Aorta (tissue), 5 donors: ENCODE measurements at regions not wholly inside any gene's neighbourhood (a gene's known extent, or its start where the extent isn't known, plus 50 kb on each side); places are given as distances from the start of the nearest gene placed in this dataset.

ENCODE experiments used
- ATAC-seq: fragments of 200-7000 bp; cut with Tn5 transposase; one replicate; pipeline ENCODE4 v1.9.1; 2022; ENCODE audit warnings: moderate library complexity; ENCODE audit not compliant: low FRiP score
- DNase-seq, 2 donors: peaks; one replicate each; pipeline ENCODE4 v3.0.0-alpha.2; 2020
- H3K27ac ChIP-seq, 2 donors: one replicate each; pipeline ENCODE4 v1.5.1; 2013; ENCODE audit warnings: low read length in 2 of 2, mild to moderate bottlenecking in 2 of 2, moderate library complexity in 2 of 2, control low read depth in 1 of 2, inconsistent platforms in 1 of 2, low read depth in 1 of 2
- H3K27me3 ChIP-seq, 2 donors: one replicate each; pipeline ENCODE4 v1.6.1; 2013; ENCODE audit warnings: control low read depth in 1 of 2, low read length in 1 of 2, mild to moderate bottlenecking in 1 of 2, moderate library complexity in 1 of 2; ENCODE audit not compliant: insufficient read depth in 2 of 2, control insufficient read depth in 1 of 2
- H3K36me3 ChIP-seq, 2 donors: one replicate each; pipeline ENCODE4 v1.6.1; 2013; ENCODE audit warnings: control low read depth in 1 of 2, low read length in 1 of 2, mild to moderate bottlenecking in 1 of 2; ENCODE audit not compliant: insufficient read depth in 2 of 2, control insufficient read depth in 1 of 2
- H3K4me1 ChIP-seq, 2 donors: one replicate each; pipeline ENCODE4 v1.6.1; 2013; ENCODE audit warnings: low read length in 2 of 2, control low read depth in 1 of 2, mild to moderate bottlenecking in 1 of 2, moderate library complexity in 1 of 2; ENCODE audit not compliant: insufficient read depth in 2 of 2, control insufficient read depth in 1 of 2
- H3K4me3 ChIP-seq, 2 donors: one replicate each; pipeline ENCODE4 v1.5.1; 2013; ENCODE audit warnings: low read length in 2 of 2, control low read depth in 1 of 2, mild to moderate bottlenecking in 1 of 2
- H3K9me3 ChIP-seq: one replicate; pipeline ENCODE4 v1.6.1; 2013; ENCODE audit warnings: mild to moderate bottlenecking, low read length; ENCODE audit not compliant: control insufficient read depth
- WGBS, 2 donors: extraction: QIAGEN DNeasy Blood & Tissue Kit; methylation state at CpG; one replicate each; pipeline ENCODE4 v1.1.7; 2013; 5-methylcytosine and 5-hydroxymethylcytosine counted together
- intact Hi-C, 2 donors: fragments of 100-400 bp; cut with DNase I; formaldehyde crosslinking; loops; one replicate each; pipeline versions ENCODE4 v1.14.2 to v1.15.0; 2022
- donor health status: healthy with polysubstance abuse.
- donor health status: Bipolar disorder and iron deficiency.
- donor health status: DM: no; HTN: no; CAD: no.
- donor health status: DM: no; HTN: no; CAD: no.
- donor health status: DM: yes; HTN: yes; CAD: no.

DNA sequence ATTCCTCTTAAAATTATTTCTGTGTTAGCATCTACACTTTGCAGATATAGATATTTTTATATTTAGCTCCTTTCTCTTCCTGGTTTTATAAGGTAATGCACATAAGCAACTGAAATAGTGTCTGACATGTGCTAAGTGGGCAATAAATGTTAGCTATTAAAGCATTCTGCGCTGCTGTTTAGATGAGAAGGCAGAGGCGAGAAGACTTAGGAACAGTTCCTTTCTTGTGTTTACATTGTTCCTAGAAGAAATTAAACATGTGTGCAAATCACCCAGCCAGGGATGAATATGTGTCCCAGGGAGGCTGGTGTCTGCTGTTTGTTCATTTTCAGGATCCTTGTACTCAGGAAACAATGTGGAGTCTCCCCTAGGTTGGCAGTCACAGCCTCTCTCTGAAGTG is 292.3 kb downstream of the PMP22 start:
- H3K27me3 ChIP-seq = no peaks in the 10 kb centered on the region
- no peak overlapping the region for H3K27ac ChIP-seq
- ATAC-seq (no peak), DNase-seq (no peak)
- WGBS, 2 donors = 87 to 90% methylated on average over 2 of the region's 2 CpGs
- peaks cover 4% of the 10 kb centered on the region for H3K9me3 ChIP-seq
- no peaks in the 10 kb centered on the region for H3K36me3 ChIP-seq
- H3K4me3 ChIP-seq = no peak overlapping the region
- intact Hi-C loops = no loop called here
- no peaks in the 10 kb centered on the region for H3K4me1 ChIP-seq

DNA sequence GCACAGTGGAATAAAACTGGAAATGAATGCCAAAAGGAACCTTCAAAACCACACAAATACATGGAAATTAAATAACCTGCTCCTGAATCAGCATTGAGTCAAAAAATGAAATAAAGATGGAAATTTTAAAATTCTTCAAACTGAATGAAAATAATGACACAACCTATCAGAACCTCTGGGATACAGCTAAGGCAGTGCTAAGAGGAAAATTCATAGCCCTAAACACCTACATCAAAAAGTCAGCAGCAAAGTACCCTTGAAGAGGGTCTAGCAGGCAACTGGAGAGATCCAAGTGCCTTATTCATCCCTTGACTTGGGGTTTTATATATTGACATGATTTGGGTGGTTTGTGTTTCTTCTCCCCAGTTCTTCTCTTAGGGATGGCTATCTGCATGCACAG is 294.1 kb downstream of the PMP22 start:
- DNase-seq (no peak), ATAC-seq (no peak)
- no peak overlapping the region for H3K27ac ChIP-seq
- no peaks in the 10 kb centered on the region for H3K4me1 ChIP-seq
- intact Hi-C loops = no loop called here
- no peak overlapping the region for H3K4me3 ChIP-seq
- peaks cover 4% of the 10 kb centered on the region for H3K9me3 ChIP-seq
- H3K27me3 ChIP-seq = no peaks in the 10 kb centered on the region
- no peaks in the 10 kb centered on the region for H3K36me3 ChIP-seq

- no peak for DNase-seq
- H3K27ac ChIP-seq = no peak overlapping the region
- ATAC-seq = no peak
- peaks cover 1% of the 10 kb centered on the region for H3K9me3 ChIP-seq
- no peaks in the 10 kb centered on the region for H3K27me3 ChIP-seq
- no peaks in the 10 kb centered on the region for H3K36me3 ChIP-seq
- WGBS, 2 donors = 60 to 67% methylated on average over 2 of the region's 2 CpGs
- no peaks in the 10 kb centered on the region for H3K4me1 ChIP-seq
- no peak overlapping the region for H3K4me3 ChIP-seq
- intact Hi-C loops = no loop called here
These were observed 305.9 kb downstream of the PMP22 start for GRCh38 chr17:14959106-14959648.

DNA sequence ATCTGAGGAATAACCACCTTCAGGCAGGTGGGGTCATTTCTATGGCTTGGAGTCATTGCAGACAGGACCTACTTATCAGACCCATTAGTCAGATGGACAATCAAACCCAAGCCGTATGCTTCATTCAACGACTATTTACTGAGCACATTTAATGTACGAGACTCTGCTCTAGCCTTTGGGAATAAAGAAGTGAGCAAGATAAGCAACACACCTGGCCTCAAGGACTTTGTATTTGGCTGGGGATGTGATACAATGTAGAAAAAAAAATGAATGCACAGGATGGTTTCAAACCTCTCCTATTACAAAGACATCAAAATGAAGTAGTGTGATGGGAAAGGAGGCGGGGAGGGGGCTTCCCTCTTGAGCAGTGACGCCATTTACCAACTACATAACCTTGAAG is 311.7 kb downstream of the PMP22 start:
- no peak overlapping the region for H3K4me3 ChIP-seq
- H3K4me1 ChIP-seq = no peaks in the 10 kb centered on the region
- H3K27me3 ChIP-seq = no peaks in the 10 kb centered on the region
- intact Hi-C loops = no loop called here
- no peak for DNase-seq
- WGBS, 2 donors = 80 to 87% methylated on average over 5 of the region's 5 CpGs
- H3K27ac ChIP-seq = no peak overlapping the region
- H3K9me3 ChIP-seq = peaks cover 1% of the 10 kb centered on the region
- ATAC-seq = no peak
- H3K36me3 ChIP-seq = no peaks in the 10 kb centered on the region

GRCh38 chr17:14950686-14951085 is 314.4 kb downstream of the PMP22 start:
- Histone ChIP-seq H3K9me3 (peaks cover 1% of the 10 kb centered on the region), H3K4me3 (no peak overlapping the region), H3K36me3 (no peaks in the 10 kb centered on the region), H3K4me1 (no peaks in the 10 kb centered on the region), H3K27ac (no peak overlapping the region), H3K27me3 (no peaks in the 10 kb centered on the region)
- intact Hi-C loops = no loop called here
- WGBS, 2 donors = 69 to 72% methylated on average over 2 of the region's 2 CpGs
- DNase-seq (no peak), ATAC-seq (no peak)

- DNase-seq = no peak
- Histone ChIP-seq H3K27me3 (no peaks in the 10 kb centered on the region), H3K36me3 (no peaks in the 10 kb centered on the region), H3K9me3 (peaks cover 1% of the 10 kb centered on the region), H3K4me3 (no peak overlapping the region), H3K27ac (no peak overlapping the region), H3K4me1 (no peaks in the 10 kb centered on the region)
- WGBS, 2 donors = 57 to 59% methylated on average over 3 of the region's 3 CpGs
- no peak for ATAC-seq
- intact Hi-C loops = no loop called here
These were observed 314.9 kb downstream of the PMP22 start for GRCh38 chr17:14950216-14950615.

DNA sequence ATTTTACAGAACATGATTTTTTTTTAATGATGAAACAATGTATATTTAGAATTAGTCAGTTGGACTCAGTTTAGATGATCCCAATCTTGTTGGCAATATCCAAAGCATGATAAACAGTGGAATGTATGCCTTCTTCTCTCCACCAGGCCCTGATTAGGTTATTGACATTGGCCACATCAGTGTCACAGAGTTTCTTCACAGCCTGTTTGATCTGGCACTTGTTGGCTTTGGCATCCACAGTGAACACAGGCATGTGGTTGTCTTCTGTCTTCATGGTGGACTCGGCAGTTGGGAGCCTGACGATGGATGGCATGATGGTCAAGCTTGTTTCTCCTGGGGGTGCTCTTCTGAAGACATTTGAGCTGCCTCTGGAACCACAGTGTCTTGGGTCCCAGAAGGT is 317.5 kb downstream of the PMP22 start:
- H3K36me3 ChIP-seq = no peaks in the 10 kb centered on the region
- WGBS, 2 donors = 65 to 81% methylated on average over 2 of the region's 2 CpGs
- H3K4me1 ChIP-seq = no peaks in the 10 kb centered on the region
- no peak overlapping the region for H3K27ac ChIP-seq
- H3K27me3 ChIP-seq = no peaks in the 10 kb centered on the region
- intact Hi-C loops = no loop called here
- DNase-seq = no peak
- H3K9me3 ChIP-seq = no peaks in the 10 kb centered on the region
- H3K4me3 ChIP-seq = no peak overlapping the region
- ATAC-seq = no peak

DNA sequence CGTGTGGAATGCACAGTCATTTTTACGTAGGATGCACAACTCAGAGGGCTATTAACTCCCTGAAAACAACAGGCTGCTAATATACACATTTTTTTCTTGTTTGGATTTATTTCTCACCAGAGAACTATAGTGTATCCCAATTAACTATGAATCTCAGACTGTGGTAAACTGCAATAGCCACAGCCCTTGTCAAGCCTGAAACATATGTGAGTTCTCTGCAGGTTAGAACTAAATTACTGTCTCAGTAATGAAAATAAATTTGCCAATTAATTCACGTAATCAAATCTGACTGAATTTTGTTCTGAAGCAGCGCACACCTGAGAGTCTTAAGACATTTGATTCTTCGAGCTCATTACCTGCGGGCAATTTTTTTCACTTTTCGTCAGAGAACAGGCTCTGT is 318.6 kb downstream of the PMP22 start:
- intact Hi-C loops = no loop called here
- Histone ChIP-seq H3K4me1 (no peaks in the 10 kb centered on the region), H3K9me3 (no peaks in the 10 kb centered on the region), H3K36me3 (no peaks in the 10 kb centered on the region), H3K27ac (no peak overlapping the region), H3K4me3 (no peak overlapping the region), H3K27me3 (no peaks in the 10 kb centered on the region)
- no peak for DNase-seq
- no peak for ATAC-seq
- WGBS, 2 donors = 72 to 73% methylated on average over 7 of the region's 7 CpGs

DNA sequence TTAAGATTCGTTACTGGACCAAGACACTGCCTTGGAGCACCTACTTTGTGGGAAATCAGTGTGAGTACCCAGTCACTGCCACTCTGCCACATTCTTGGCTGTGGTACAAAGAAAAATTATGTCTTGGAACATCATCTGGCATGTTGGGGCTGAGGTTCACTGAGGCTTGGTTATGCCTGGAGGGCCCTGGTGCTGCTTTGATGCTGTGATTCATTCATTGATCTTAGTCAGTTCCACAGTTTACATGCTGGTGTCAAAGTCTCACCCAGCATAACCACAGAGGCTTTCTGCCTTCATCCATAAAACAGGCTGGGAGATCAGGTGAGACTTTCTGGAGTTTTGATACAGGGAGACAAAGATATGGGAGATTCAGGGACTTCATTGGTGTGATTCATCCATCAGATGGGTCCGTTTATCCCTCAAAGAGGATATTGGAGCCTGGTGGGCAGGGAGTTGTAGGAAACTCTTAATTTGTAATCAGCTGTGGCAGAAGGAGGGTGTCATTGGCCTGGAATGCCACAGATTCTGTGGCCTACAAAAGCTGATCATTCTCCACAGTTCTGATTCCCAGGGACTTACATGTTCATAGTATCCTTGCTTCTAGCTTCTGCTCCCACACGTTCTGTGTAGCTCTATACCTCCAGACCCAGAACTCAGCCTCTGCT is 322.5 kb downstream of the PMP22 start:
- no peaks in the 10 kb centered on the region for H3K27me3 ChIP-seq
- no peak for ATAC-seq
- 58 to 70% methylated on average over 3 of the region's 3 CpGs for WGBS, 2 donors

More for the DNA sequence above, 322.5 kb downstream of the PMP22 start:
- no peaks in the 10 kb centered on the region for H3K9me3 ChIP-seq
- no peak overlapping the region for H3K4me3 ChIP-seq
- H3K36me3 ChIP-seq = no peaks in the 10 kb centered on the region
- H3K27ac ChIP-seq = no peak overlapping the region
- no peaks in the 10 kb centered on the region for H3K4me1 ChIP-seq
- intact Hi-C loops = no loop called here
- DNase-seq = no peak
